Type B pancreatic cell (in vitro differentiated cells): ENCODE measurements at regions not wholly inside any gene's neighbourhood (a gene's known extent, or its start where the extent isn't known, plus 50 kb on each side); places are given as distances from the start of the nearest gene placed in this dataset.

Experiments used
- DNase-seq: peaks from one replicate; pipeline ENCODE4 v3.0.0; 2021; ENCODE audit warnings: mixed read lengths; ENCODE audit not compliant: unreplicated experiment; ENCODE audit errors: extremely low spot score
- H3K27ac Mint-ChIP-seq: 2 replicates; pipeline ENCODE4 v1.8.0; 2021; ENCODE audit warnings: mild to moderate bottlenecking, mixed read lengths
- H3K27me3 Mint-ChIP-seq: 2 replicates; pipeline ENCODE4 v1.8.0; 2021; ENCODE audit warnings: mixed read lengths
- H3K36me3 Mint-ChIP-seq: 2 replicates; pipeline ENCODE4 v1.8.0; 2021; ENCODE audit warnings: mixed read lengths
- H3K4me1 Mint-ChIP-seq: one replicate; pipeline ENCODE4 v1.8.0; 2021; ENCODE audit warnings: mixed read lengths; ENCODE audit not compliant: unreplicated experiment
- H3K4me3 Mint-ChIP-seq: 2 replicates; pipeline ENCODE4 v1.8.0; 2021; ENCODE audit warnings: mild to moderate bottlenecking, mixed read lengths
- H3K9me3 Mint-ChIP-seq: 2 replicates; pipeline ENCODE4 v1.8.0; 2021; ENCODE audit warnings: mixed read lengths
- TF ChIP-seq, protein P1 (sequence below): fragments of 200-600 bp; sonication (generic); conservative IDR thresholded peaks from 2 replicates; pipeline ENCODE4 v1.5.0; 2021; ENCODE audit warnings: antibody characterized with exemption, mild to moderate bottlenecking

GRCh38 chr5:17326600-17327037, 109.2 kb downstream of the BASP1 start:
- no peak overlapping the region for H3K4me3 Mint-ChIP-seq
- DNase-seq, result no peak
- no peak overlapping the region for H3K27ac Mint-ChIP-seq

DNA sequence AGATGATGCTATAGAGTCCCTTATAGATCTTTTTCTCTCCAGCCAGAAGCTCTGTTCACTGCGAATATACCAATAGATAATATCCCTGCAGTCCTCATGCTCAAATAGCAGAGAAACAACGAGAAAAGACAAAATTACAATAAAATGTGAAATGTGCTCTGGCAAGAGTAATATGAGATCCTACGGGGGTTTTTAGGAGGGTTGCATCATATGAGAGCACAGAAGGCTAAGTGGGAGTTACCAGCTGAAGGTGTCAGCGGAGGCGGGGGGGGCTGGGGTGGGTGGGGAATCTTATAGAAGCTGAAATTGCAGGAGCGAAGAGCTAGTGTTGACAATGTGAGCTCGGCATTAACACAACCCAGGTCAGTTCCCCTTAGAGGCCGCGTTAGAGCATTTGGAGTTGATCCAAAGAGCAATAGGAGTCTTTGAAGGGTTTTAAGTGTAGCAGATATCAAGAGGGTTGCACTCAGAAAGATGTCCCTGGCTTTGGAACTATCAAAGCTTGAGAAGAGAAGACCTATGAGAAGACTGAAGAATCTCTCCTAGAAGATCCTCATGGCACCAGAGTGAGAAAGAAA, 109.7 kb downstream of the BASP1 start:
- Mint-ChIP-seq H3K36me3 (no peaks in the 10 kb centered on the region), H3K4me1 (peaks cover 19% of the 10 kb centered on the region), H3K9me3 (peaks cover 5% of the 10 kb centered on the region), H3K4me3 (no peak overlapping the region), H3K27ac (no peak overlapping the region), H3K27me3 (no peaks in the 10 kb centered on the region)
- TF ChIP-seq, protein P1, sequence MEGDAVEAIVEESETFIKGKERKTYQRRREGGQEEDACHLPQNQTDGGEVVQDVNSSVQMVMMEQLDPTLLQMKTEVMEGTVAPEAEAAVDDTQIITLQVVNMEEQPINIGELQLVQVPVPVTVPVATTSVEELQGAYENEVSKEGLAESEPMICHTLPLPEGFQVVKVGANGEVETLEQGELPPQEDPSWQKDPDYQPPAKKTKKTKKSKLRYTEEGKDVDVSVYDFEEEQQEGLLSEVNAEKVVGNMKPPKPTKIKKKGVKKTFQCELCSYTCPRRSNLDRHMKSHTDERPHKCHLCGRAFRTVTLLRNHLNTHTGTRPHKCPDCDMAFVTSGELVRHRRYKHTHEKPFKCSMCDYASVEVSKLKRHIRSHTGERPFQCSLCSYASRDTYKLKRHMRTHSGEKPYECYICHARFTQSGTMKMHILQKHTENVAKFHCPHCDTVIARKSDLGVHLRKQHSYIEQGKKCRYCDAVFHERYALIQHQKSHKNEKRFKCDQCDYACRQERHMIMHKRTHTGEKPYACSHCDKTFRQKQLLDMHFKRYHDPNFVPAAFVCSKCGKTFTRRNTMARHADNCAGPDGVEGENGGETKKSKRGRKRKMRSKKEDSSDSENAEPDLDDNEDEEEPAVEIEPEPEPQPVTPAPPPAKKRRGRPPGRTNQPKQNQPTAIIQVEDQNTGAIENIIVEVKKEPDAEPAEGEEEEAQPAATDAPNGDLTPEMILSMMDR, result no peak
- no peak for DNase-seq

More at GRCh38 chr5:17326600-17327037, 109.2 kb downstream of the BASP1 start:
- Mint-ChIP-seq H3K9me3 (peaks cover 5% of the 10 kb centered on the region), H3K27me3 (no peaks in the 10 kb centered on the region), H3K4me1 (peaks cover 19% of the 10 kb centered on the region), H3K36me3 (no peaks in the 10 kb centered on the region)
- TF ChIP-seq, protein P1, result no peak

DNA sequence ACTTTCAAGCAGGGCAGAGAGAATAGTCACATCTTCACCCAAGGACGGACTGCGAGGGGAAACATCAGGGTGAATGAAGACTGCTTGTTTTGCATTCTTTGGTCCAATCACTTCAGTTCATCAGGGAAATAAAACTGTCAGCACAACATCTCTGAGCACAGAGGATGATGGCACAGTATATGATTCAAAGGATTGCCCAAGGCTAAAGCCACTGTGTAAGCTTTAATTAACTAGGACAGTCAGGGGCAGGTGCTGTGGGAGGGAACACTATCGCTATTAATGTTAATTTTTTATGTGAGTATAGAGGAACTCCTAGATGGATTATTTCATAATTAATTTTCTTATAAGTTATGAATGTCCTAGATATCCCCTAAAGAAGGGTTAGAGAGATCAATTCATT, 112.1 kb downstream of the BASP1 start:
- Mint-ChIP-seq H3K36me3 (no peaks in the 10 kb centered on the region), H3K27me3 (no peaks in the 10 kb centered on the region), H3K4me1 (peaks cover 26% of the 10 kb centered on the region), H3K4me3 (peak overlapping the region; percentile 58), H3K27ac (peak overlapping the region; percentile 71), H3K9me3 (peaks cover 5% of the 10 kb centered on the region)
- TF ChIP-seq, protein P1, result no peak
- DNase-seq, result no peak

- no peaks in the 10 kb centered on the region for H3K27me3 Mint-ChIP-seq
- peaks cover 5% of the 10 kb centered on the region for H3K9me3 Mint-ChIP-seq
- no peaks in the 10 kb centered on the region for H3K36me3 Mint-ChIP-seq
- H3K27ac Mint-ChIP-seq, result peak overlapping the region; percentile 84
- H3K4me1 Mint-ChIP-seq, result peaks cover 26% of the 10 kb centered on the region
- H3K4me3 Mint-ChIP-seq, result peak overlapping the region; percentile 18
- TF ChIP-seq, protein P1, result no peak
- no peak for DNase-seq
These were observed 113.0 kb downstream of the BASP1 start for GRCh38 chr5:17330386-17330785.

DNA sequence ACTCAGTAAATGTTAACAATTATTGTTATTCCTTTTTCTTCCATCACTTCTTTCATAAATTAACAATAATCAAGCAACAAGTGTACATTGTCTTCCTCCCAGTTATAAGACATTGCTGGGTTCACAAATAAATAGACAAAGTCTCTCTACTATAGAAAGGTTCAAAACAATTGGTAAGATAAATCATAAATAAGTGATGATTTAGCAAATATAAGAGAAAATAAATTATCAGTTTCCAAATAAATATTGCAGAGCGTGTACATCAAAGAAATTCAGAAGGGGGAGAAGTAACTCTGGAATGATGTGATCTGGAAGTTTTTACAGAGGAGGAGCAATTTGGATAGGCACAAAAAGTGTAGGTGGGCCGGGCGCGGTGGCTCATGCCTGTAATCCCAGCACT, 114.2 kb downstream of the BASP1 start:
- Mint-ChIP-seq H3K9me3 (peaks cover 7% of the 10 kb centered on the region), H3K4me3 (no peak overlapping the region), H3K4me1 (peaks cover 31% of the 10 kb centered on the region), H3K27me3 (no peaks in the 10 kb centered on the region), H3K27ac (peak overlapping the region; percentile 1), H3K36me3 (peaks cover 3% of the 10 kb centered on the region)
- TF ChIP-seq, protein P1, result no peak
- no peak for DNase-seq
